Adipocyte (in vitro differentiated cells): ENCODE measurements at regions not wholly inside any gene's neighbourhood (a gene's known extent, or its start where the extent isn't known, plus 50 kb on each side); places are given as distances from the start of the nearest gene placed in this dataset.

Experiments used
- DNase-seq: peaks from one replicate; pipeline ENCODE4 v3.0.0-alpha.2; 2015; ENCODE audit warnings: low read depth
- H3K27me3 ChIP-seq: replicated peaks from 2 replicates; pipeline ENCODE4 v1.7.0; 2013; ENCODE audit warnings: mild to moderate bottlenecking, low read length, moderate library complexity; ENCODE audit not compliant: control insufficient read depth, insufficient read depth
- H3K36me3 ChIP-seq: 2 replicates; pipeline ENCODE4 v1.7.0; 2013; ENCODE audit warnings: low read length, mild to moderate bottlenecking, moderate library complexity; ENCODE audit not compliant: control insufficient read depth, insufficient read depth, severe bottlenecking
- H3K4me1 ChIP-seq: 2 replicates; pipeline ENCODE4 v1.7.0; 2013; ENCODE audit warnings: mild to moderate bottlenecking, low read length, moderate library complexity; ENCODE audit not compliant: control insufficient read depth, insufficient read depth
- H3K4me3 ChIP-seq: 2 replicates; pipeline ENCODE4 v1.7.0; 2013; ENCODE audit warnings: mild to moderate bottlenecking, low read length, moderate library complexity
- H3K9ac ChIP-seq: 2 replicates; pipeline ENCODE4 v1.7.0; 2013; ENCODE audit warnings: mild to moderate bottlenecking, low read length, moderate library complexity
- H3K9me3 ChIP-seq: 2 replicates; pipeline ENCODE4 v1.7.0; 2013; ENCODE audit warnings: mild to moderate bottlenecking, low read length, moderate library complexity; ENCODE audit not compliant: control insufficient read depth

DNA sequence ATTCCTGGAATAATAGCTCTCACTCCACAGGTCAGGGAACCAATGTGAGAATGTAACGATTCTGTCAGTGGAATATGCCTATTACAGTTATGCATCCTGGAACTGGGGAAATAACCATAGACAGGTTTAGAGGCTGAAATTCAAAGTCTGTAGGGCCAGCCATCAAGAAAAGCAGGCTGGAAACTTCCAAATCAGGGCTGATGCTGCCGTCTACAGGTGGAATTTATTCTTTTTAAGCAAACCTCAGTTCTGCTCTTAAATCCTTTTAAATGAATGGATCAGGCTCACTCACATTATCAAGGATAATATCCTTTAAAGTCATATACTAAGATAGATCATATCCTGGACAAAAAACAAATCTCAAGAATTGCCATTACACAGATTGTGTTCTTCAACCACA is 699.8 kb downstream of the NR2F2 start:
- no peak overlapping the region for H3K4me3 ChIP-seq
- no peaks in the 10 kb centered on the region for H3K4me1 ChIP-seq
- no peaks in the 10 kb centered on the region for H3K36me3 ChIP-seq
- no peak for DNase-seq
- H3K9me3 ChIP-seq = peaks cover 28% of the 10 kb centered on the region
- no peak overlapping the region for H3K9ac ChIP-seq
- no peaks in the 10 kb centered on the region for H3K27me3 ChIP-seq

DNA sequence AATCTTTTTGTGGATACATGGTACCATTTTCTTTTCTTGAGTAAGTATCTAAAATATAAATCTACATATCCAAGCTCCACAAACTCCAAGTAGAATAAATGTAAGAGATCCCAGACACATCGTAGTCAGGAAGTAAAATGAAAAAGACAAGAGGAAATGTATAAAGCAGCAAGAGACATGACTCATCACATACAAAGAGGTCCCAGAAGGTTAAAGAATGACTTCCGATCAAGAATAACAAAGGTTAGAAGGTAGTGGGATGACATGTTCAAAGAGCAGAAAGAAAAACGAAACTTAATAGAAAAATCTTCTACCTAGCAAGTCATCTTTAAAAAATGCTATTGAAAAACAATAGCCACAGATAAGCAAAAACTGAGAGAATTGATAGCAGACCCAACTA is 705.8 kb downstream of the NR2F2 start:
- H3K4me3 ChIP-seq = no peak overlapping the region
- H3K9me3 ChIP-seq = peaks cover 5% of the 10 kb centered on the region
- H3K9ac ChIP-seq = no peak overlapping the region
- H3K36me3 ChIP-seq = no peaks in the 10 kb centered on the region
- no peaks in the 10 kb centered on the region for H3K27me3 ChIP-seq
- H3K4me1 ChIP-seq = no peaks in the 10 kb centered on the region
- DNase-seq = no peak

DNA sequence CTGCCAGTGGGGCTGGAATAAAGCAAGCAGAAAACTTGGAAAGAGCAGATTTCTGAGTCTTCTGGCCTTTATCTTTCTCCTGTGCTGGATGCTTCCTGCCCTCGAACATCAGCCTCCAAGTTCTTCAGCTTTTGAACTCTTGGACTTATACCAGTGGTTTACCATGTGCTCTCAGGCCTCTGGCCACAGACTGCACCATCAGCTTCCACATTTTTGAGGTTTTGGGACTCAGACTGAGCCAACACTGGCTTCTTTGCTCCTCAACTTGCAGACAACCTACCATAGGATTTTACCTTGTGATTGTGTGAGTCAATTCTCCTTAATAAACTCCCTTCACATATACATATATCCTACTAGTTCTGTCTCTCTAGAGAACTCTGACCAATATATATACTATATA is 706.6 kb downstream of the NR2F2 start:
- H3K27me3 ChIP-seq = no peaks in the 10 kb centered on the region
- DNase-seq = no peak
- no peaks in the 10 kb centered on the region for H3K36me3 ChIP-seq
- H3K4me1 ChIP-seq = no peaks in the 10 kb centered on the region
- H3K9ac ChIP-seq = no peak overlapping the region
- no peak overlapping the region for H3K4me3 ChIP-seq
- no peaks in the 10 kb centered on the region for H3K9me3 ChIP-seq

DNA sequence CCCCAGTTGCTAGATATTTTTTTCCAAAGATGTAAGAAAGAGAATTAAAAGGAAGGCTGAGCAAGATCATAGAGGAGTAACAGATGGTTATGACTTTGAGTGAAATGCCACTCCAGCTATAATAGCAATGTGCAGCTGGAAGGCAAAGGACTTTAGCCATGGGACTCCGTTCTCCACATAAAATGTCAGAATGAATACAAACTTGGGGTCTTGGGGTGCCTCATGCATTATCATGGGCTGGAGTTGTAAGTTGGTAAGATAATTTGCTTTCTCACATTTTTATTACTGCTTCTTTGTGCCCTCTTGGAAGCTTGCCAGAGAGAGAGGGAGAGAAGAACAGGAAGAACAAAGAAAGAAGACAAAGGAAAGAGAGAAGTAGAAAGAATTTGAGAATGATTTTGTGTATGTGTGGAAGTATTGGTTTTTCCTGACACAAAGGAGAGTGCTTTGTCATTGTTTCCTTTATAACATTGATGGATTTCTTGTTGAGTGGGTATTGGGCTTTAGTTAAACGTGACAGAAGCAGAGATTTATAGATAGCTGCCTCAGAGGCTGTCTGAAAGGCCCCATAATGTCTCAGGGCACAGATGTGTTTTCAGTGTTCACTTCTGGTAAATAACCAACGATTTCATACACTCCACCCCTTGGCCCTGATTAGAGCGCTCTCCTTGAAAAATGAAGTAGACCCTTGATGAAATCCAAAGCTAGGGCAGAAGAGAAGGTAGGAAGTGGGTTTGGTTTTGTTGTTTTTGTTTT is 715.3 kb downstream of the NR2F2 start:
- Histone ChIP-seq H3K4me1 (no peaks in the 10 kb centered on the region), H3K36me3 (no peaks in the 10 kb centered on the region), H3K9me3 (no peaks in the 10 kb centered on the region), H3K9ac (no peak overlapping the region), H3K27me3 (no peaks in the 10 kb centered on the region), H3K4me3 (no peak overlapping the region)
- no peak for DNase-seq

- Histone ChIP-seq H3K36me3 (no peaks in the 10 kb centered on the region), H3K4me3 (no peak overlapping the region), H3K4me1 (no peaks in the 10 kb centered on the region), H3K9me3 (no peaks in the 10 kb centered on the region), H3K27me3 (no peaks in the 10 kb centered on the region), H3K9ac (no peak overlapping the region)
- DNase-seq = no peak
These were observed 722.0 kb downstream of the NR2F2 start for GRCh38 chr15:97052513-97052912.

DNA sequence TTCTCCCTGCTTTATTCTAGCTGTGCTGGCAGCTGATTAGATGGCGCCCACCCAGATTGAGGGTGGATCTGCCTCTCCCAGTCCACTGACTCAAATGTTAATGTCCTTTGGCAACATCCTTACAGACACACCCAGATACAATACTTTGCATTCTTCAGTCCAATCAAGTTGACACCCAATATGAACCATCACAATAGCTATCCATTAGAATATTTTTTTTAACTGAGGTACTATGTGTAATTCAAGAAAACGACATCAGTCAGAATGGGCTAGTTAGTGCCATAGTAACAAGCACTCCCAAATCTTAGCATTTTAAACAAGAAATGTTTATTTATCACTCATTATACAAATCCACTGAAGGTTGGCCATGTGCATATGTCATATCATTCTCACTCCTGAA is 723.1 kb downstream of the NR2F2 start:
- Histone ChIP-seq H3K36me3 (no peaks in the 10 kb centered on the region), H3K9me3 (no peaks in the 10 kb centered on the region), H3K4me1 (no peaks in the 10 kb centered on the region), H3K27me3 (no peaks in the 10 kb centered on the region), H3K9ac (no peak overlapping the region), H3K4me3 (no peak overlapping the region)
- DNase-seq = no peak

DNA sequence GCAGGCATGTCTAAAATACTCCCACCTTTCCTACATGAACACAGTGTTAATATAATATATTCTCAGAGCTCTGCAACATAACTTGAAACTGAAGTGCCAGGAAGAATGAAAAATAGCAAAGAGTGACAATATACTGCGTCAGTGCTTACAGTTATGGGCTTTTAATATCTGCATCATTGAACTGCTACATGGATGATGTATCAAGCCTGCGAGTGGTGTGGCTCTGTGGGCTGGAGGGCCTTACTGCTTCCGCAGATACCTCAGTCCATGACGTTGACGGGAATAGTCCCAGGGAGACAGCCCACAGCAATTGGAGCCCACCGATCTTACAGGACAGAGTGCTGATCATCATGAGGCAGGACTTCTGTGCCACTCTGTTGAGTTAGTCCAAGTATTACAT is 727.0 kb downstream of the NR2F2 start:
- no peak overlapping the region for H3K9ac ChIP-seq
- no peaks in the 10 kb centered on the region for H3K27me3 ChIP-seq
- H3K4me3 ChIP-seq = no peak overlapping the region
- H3K9me3 ChIP-seq = no peaks in the 10 kb centered on the region
- no peaks in the 10 kb centered on the region for H3K4me1 ChIP-seq
- H3K36me3 ChIP-seq = no peaks in the 10 kb centered on the region
- DNase-seq = no peak

DNA sequence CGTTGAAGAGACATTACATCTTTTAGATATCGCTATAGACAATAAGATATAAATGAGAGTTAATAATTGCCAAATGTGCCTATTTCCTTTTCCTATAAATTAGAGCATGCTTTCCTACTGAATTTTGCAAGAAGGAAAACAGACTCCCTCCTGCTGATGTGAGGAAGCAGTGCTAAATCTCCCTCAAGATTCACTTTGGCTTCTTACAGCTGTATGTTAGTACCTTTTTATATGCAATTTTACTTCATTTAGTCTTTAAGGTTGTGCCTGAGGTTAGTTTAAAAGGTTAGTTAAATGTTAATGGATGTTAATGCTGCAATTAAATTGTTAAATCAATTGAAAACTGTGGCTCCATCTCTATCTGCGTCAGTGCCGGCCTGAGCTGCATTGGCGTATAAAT is 728.8 kb downstream of the NR2F2 start:
- no peak overlapping the region for H3K4me3 ChIP-seq
- H3K9me3 ChIP-seq = no peaks in the 10 kb centered on the region
- H3K36me3 ChIP-seq = no peaks in the 10 kb centered on the region
- no peaks in the 10 kb centered on the region for H3K4me1 ChIP-seq
- no peak for DNase-seq
- no peak overlapping the region for H3K9ac ChIP-seq
- no peaks in the 10 kb centered on the region for H3K27me3 ChIP-seq

- Histone ChIP-seq H3K9me3 (no peaks in the 10 kb centered on the region), H3K9ac (no peak overlapping the region), H3K27me3 (no peaks in the 10 kb centered on the region), H3K4me3 (no peak overlapping the region), H3K36me3 (no peaks in the 10 kb centered on the region), H3K4me1 (no peaks in the 10 kb centered on the region)
- no peak for DNase-seq
These were observed 730.9 kb downstream of the NR2F2 start for GRCh38 chr15:97061392-97061791.

GRCh38 chr15:97071668-97072067 is 741.2 kb downstream of the NR2F2 start:
- H3K9me3 ChIP-seq = peaks cover 7% of the 10 kb centered on the region
- H3K4me3 ChIP-seq = no peak overlapping the region
- no peak overlapping the region for H3K9ac ChIP-seq
- DNase-seq = no peak
- H3K36me3 ChIP-seq = no peaks in the 10 kb centered on the region
- no peaks in the 10 kb centered on the region for H3K4me1 ChIP-seq
- H3K27me3 ChIP-seq = no peaks in the 10 kb centered on the region

DNA sequence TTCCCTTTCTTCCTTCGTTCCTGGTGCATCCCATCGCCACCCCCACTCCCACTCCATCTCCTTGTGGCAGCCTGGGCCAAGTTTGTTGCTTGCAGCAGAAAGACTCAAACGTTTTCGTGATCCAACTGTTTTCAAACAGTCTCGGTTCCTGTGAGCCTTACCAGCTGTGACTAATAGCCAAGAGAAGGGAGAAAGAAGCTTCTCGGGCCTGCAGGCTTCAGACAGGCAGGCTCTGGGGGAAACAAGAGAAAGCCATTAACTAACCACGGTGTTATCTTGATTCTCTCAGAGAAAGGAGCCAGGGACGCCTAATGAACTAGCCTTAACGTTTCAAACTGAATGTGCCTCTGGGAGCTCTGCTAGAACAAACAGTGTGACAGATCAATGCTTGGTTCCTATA is 742.0 kb downstream of the NR2F2 start:
- no peak for DNase-seq
- no peak overlapping the region for H3K4me3 ChIP-seq
- H3K36me3 ChIP-seq = no peaks in the 10 kb centered on the region
- H3K9me3 ChIP-seq = peaks cover 7% of the 10 kb centered on the region
- H3K27me3 ChIP-seq = no peaks in the 10 kb centered on the region
- H3K4me1 ChIP-seq = no peaks in the 10 kb centered on the region
- H3K9ac ChIP-seq = no peak overlapping the region

DNA sequence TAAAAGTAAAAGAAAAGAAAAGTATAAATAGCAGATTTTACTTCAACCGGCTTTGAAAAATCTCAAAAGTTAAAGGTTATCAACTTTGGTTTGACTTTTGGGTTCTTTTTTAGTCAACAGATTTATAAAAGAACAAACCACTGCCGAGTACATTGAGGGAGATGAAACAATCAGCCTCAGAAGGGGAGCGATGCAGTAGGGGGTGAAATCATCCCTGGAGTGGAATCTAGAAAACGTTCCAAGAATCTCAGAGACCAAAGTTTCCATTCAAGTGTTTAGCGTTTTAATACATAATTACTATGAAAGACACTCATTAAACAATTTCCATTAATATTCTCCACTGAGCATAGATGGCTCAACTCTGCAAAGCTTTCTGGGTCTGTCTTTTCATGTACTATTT is 745.5 kb downstream of the NR2F2 start:
- Histone ChIP-seq H3K9me3 (peaks cover 11% of the 10 kb centered on the region), H3K9ac (no peak overlapping the region), H3K27me3 (no peaks in the 10 kb centered on the region), H3K4me3 (no peak overlapping the region), H3K36me3 (no peaks in the 10 kb centered on the region), H3K4me1 (no peaks in the 10 kb centered on the region)
- no peak for DNase-seq
